Suprapubic skin (tissue), 3 donors: ENCODE measurements at regions not wholly inside any gene's neighbourhood (a gene's known extent, or its start where the extent isn't known, plus 50 kb on each side); places are given as distances from the start of the nearest gene placed in this dataset.

Experiments
- CTCF ChIP-seq, 2 donors: fragments of 200-600 bp in 1 of 2; fragments of 450-650 bp in 1 of 2; sonication (generic) in 1 of 2; IDR thresholded peaks; one replicate each; pipeline ENCODE4 v1.5.1; 2016 to 2019; ENCODE audit warnings: antibody characterized with exemption in 2 of 2, mild to moderate bottlenecking in 1 of 2, moderate library complexity in 1 of 2
- POLR2A ChIP-seq, 2 donors: fragments of 450-650 bp; IDR thresholded peaks; one replicate each; pipeline ENCODE4 v1.6.1; 2017; ENCODE audit warnings: antibody characterized with exemption in 2 of 2, mild to moderate bottlenecking in 2 of 2, moderate library complexity in 2 of 2

GRCh38 chr2:221657806-221658205, 85.7 kb upstream of the EPHA4 start:
- TF ChIP-seq CTCF (IDR thresholded peaks at IDR 0.05) (no peak), POLR2A (IDR thresholded peaks at IDR 0.05) (no peak)
